H1 (cell line): ENCODE measurements at regions not wholly inside any gene's neighbourhood (a gene's known extent, or its start where the extent isn't known, plus 50 kb on each side); places are given as distances from the start of the nearest gene placed in this dataset.

ENCODE experiments used
- CTCF ChIA-PET: fragments of 300-600 bp; sonication (Branson Sonifier 250); formaldehyde crosslinking; loops from one replicate; lab custom pipeline; 2021; ENCODE audit not compliant: partially characterized antibody; lab: Charles Lee
- POLR2A ChIA-PET: fragments of 300-600 bp; sonication (Branson Sonifier 250); formaldehyde crosslinking; loops from one replicate; lab custom pipeline; 2021; ENCODE audit warnings: inconsistent platforms; ENCODE audit not compliant: partially characterized antibody; lab: Charles Lee
- DNase-seq, 2 experiments: peaks; one replicate each; pipeline versions ENCODE4 v3.0.0 to v3.0.0-alpha.2; 2010 to 2022; ENCODE audit warnings: low spot score in 2 of 2, low read depth in 1 of 2, mixed read lengths in 1 of 2
- FAIRE-seq: peaks from 2 replicates; lab custom pipeline; 2011; peaks lifted over from hg19 to GRCh38; lab: Jason Lieb, UNC
- H2AFZ ChIP-seq: 2 replicates; pipeline ENCODE4 v1.8.1; 2012; ENCODE audit warnings: low read length, inconsistent platforms
- H2AK5ac ChIP-seq: 2 replicates; pipeline ENCODE4 v1.6.1; 2013; ENCODE audit warnings: low read depth, low read length
- H2BK120ac ChIP-seq: replicated peaks from 2 replicates; pipeline ENCODE3; 2013; ENCODE audit warnings: low read depth, low read length, inconsistent platforms
- H2BK12ac ChIP-seq: 2 replicates; pipeline ENCODE4 v1.6.1; 2013; ENCODE audit warnings: low read depth, low read length
- H2BK15ac ChIP-seq: 2 replicates; pipeline ENCODE4 v1.6.1; 2013; ENCODE audit warnings: low read length
- H2BK20ac ChIP-seq: 2 replicates; pipeline ENCODE4 v1.6.1; 2013; ENCODE audit warnings: low read length
- H2BK5ac ChIP-seq: 2 replicates; pipeline ENCODE4 v1.6.1; 2013; ENCODE audit warnings: low read depth, low read length
- H3K14ac ChIP-seq: 2 replicates; pipeline ENCODE4 v1.6.1; 2013; ENCODE audit warnings: inconsistent platforms; ENCODE audit not compliant: insufficient read length
- H3K18ac ChIP-seq: 2 replicates; pipeline ENCODE4 v1.6.1; 2013; ENCODE audit warnings: low read length; ENCODE audit errors: extremely low read depth
- H3K23ac ChIP-seq: 2 replicates; pipeline ENCODE4 v1.6.1; 2013; ENCODE audit warnings: inconsistent platforms; ENCODE audit not compliant: insufficient read length
- H3K23me2 ChIP-seq: 2 replicates; pipeline ENCODE4 v1.6.1; 2013; ENCODE audit warnings: low read depth, low read length
- H3K27ac ChIP-seq: 2 replicates; pipeline ENCODE4 v1.6.1; 2011; ENCODE audit warnings: low read depth, low read length, inconsistent platforms
- H3K27me3 ChIP-seq, 4 experiments: replicated peaks in 1 of 4; 1 replicate in 1 of 4; 2 replicates in 3 of 4; pipeline versions ENCODE4 v1.6.1 to v1.8.1; 2011 to 2013; ENCODE audit warnings: low read length in 3 of 4, mild to moderate bottlenecking in 3 of 4, inconsistent platforms in 2 of 4, mixed read lengths in 2 of 4, moderate library complexity in 1 of 4; ENCODE audit not compliant: control insufficient read depth in 3 of 4, insufficient read depth in 3 of 4; ENCODE audit errors: extremely low read depth in 1 of 4
- H3K36me3 ChIP-seq, 4 experiments: 2 replicates each; pipeline versions ENCODE4 v1.6.1 to v1.8.1; 2011 to 2013; ENCODE audit warnings: mild to moderate bottlenecking in 4 of 4, low read length in 3 of 4, moderate library complexity in 2 of 4, control low read depth in 1 of 4, inconsistent platforms in 1 of 4; ENCODE audit not compliant: insufficient read depth in 4 of 4, control insufficient read depth in 2 of 4
- H3K4ac ChIP-seq: replicated peaks from 2 replicates; pipeline ENCODE3; 2013; ENCODE audit warnings: low read length, low read depth, mixed read lengths, inconsistent platforms; ENCODE audit not compliant: insufficient read length
- H3K4me1 ChIP-seq, 4 experiments: replicated peaks in 1 of 4; 1 replicate in 1 of 4; 2 replicates in 3 of 4; pipeline versions ENCODE4 v1.6.1 to v1.8.1; 2011 to 2013; ENCODE audit warnings: low read length in 3 of 4, inconsistent platforms in 2 of 4, mixed read lengths in 1 of 4; ENCODE audit not compliant: insufficient read depth in 4 of 4, control insufficient read depth in 3 of 4
- H3K4me2 ChIP-seq, 2 experiments: 2 replicates each; pipeline versions ENCODE4 v1.6.1 to v1.8.1; 2011 to 2013; ENCODE audit warnings: low read depth in 2 of 2, low read length in 2 of 2, control low read depth in 1 of 2, inconsistent platforms in 1 of 2, mild to moderate bottlenecking in 1 of 2; ENCODE audit not compliant: insufficient read depth in 1 of 2
- H3K4me3 ChIP-seq, 4 experiments: fragments of 200-600, 300-600 bp in 1 of 4; sonication (generic), shearing (Covaris generic), sonication (Bioruptor Twin) in 1 of 4; 2 replicates each; pipeline versions ENCODE4 v1.5.1 to v1.8.1; 2011 to 2016; ENCODE audit warnings: low read length in 4 of 4, low read depth in 3 of 4, control low read depth in 2 of 4, inconsistent platforms in 2 of 4, mild to moderate bottlenecking in 2 of 4, mixed read lengths in 1 of 4, moderate library complexity in 1 of 4; ENCODE audit not compliant: insufficient read depth in 2 of 4; ENCODE audit errors: extremely low read depth in 1 of 4
- H3K56ac ChIP-seq: replicated peaks from 2 replicates; pipeline ENCODE3; 2013; ENCODE audit warnings: low read depth, mild to moderate bottlenecking, mixed read lengths, low read length, inconsistent platforms; ENCODE audit not compliant: insufficient read length
- H3K79me1 ChIP-seq: 2 replicates; pipeline ENCODE4 v1.6.1; 2013; ENCODE audit warnings: low read depth, low read length, control low read depth
- H3K79me2 ChIP-seq, 2 experiments: 2 replicates each; pipeline versions ENCODE4 v1.6.1 to v1.8.1; 2012 to 2013; ENCODE audit warnings: low read length in 2 of 2, mild to moderate bottlenecking in 2 of 2, inconsistent platforms in 1 of 2; ENCODE audit not compliant: insufficient read depth in 2 of 2, control insufficient read depth in 1 of 2
- H3K9ac ChIP-seq, 4 experiments: replicated peaks in 1 of 4; 1 replicate in 1 of 4; 2 replicates in 3 of 4; pipeline versions ENCODE4 v1.6.1 to v1.8.1; 2011 to 2013; ENCODE audit warnings: low read depth in 3 of 4, low read length in 3 of 4, control low read depth in 2 of 4, mild to moderate bottlenecking in 2 of 4, moderate library complexity in 2 of 4, inconsistent platforms in 1 of 4; ENCODE audit errors: extremely low read depth in 1 of 4
- H3K9me3 ChIP-seq, 2 experiments: 2 replicates each; pipeline versions ENCODE4 v1.6.1 to v1.8.1; 2012 to 2013; ENCODE audit warnings: mild to moderate bottlenecking in 2 of 2, moderate library complexity in 2 of 2, control low read depth in 1 of 2, inconsistent platforms in 1 of 2, low read depth in 1 of 2, low read length in 1 of 2, mixed read lengths in 1 of 2; ENCODE audit not compliant: insufficient read depth in 2 of 2
- H4K20me1 ChIP-seq, 2 experiments: replicated peaks in 1 of 2; 2 replicates each; pipeline versions ENCODE3 to v1.8.1; 2011 to 2013; ENCODE audit warnings: inconsistent platforms in 2 of 2, low read length in 2 of 2, mild to moderate bottlenecking in 1 of 2; ENCODE audit not compliant: insufficient read depth in 2 of 2, control insufficient read depth in 1 of 2
- H4K5ac ChIP-seq: 2 replicates; pipeline ENCODE4 v1.6.1; 2013; ENCODE audit warnings: low read length, low read depth, mixed read lengths, inconsistent platforms; ENCODE audit not compliant: insufficient read length
- H4K8ac ChIP-seq: 2 replicates; pipeline ENCODE4 v1.8.0; 2013; ENCODE audit warnings: mild to moderate bottlenecking, moderate library complexity, low read length, inconsistent platforms; ENCODE audit not compliant: insufficient read depth; ENCODE audit errors: extremely low read depth
- H4K91ac ChIP-seq: replicated peaks from 2 replicates; pipeline ENCODE3; 2013; ENCODE audit warnings: low read length, mixed read lengths, inconsistent platforms; ENCODE audit not compliant: insufficient read length
- CBX5 ChIP-seq: fragments of 300-800, 300-1000 bp; sonication (generic); IDR thresholded peaks from 2 replicates; pipeline ENCODE4 v1.7.1; 2016; ENCODE audit warnings: antibody characterized with exemption, low read length, low read depth
- CTBP2 ChIP-seq: IDR thresholded peaks from 2 replicates; pipeline ENCODE4 v1.7.0; 2011; ENCODE audit warnings: borderline replicate concordance, mild to moderate bottlenecking, moderate library complexity, mixed read lengths, low read length; ENCODE audit not compliant: insufficient read depth, insufficient read length
- EP300 ChIP-seq, 2 experiments: IDR thresholded peaks; 1 replicate in 1 of 2; 2 replicates in 1 of 2; pipeline ENCODE4 v1.6.1; 2011 to 2012; ENCODE audit warnings: low read depth in 2 of 2, low read length in 2 of 2, mild to moderate bottlenecking in 2 of 2, borderline replicate concordance in 1 of 2, inconsistent platforms in 1 of 2, moderate library complexity in 1 of 2
- FOSL1 ChIP-seq: IDR thresholded peaks from 2 replicates; pipeline ENCODE4 v1.6.1; 2011; ENCODE audit warnings: mild to moderate bottlenecking, low read depth, low read length, moderate library complexity; ENCODE audit not compliant: insufficient read depth
- JUND ChIP-seq: IDR thresholded peaks from 2 replicates; pipeline ENCODE4 v1.6.1; 2011; ENCODE audit warnings: mild to moderate bottlenecking, improper control_type of control experiment, low read length
- MAFK ChIP-seq: IDR thresholded peaks from 2 replicates; pipeline ENCODE4 v1.6.1; 2012; ENCODE audit warnings: low read depth, mild to moderate bottlenecking, improper control_type of control experiment, low read length
- POLR2A ChIP-seq, 2 experiments: IDR thresholded peaks; 1 replicate in 1 of 2; 2 replicates in 1 of 2; pipeline ENCODE4 v1.6.1; 2011; ENCODE audit warnings: low read depth in 2 of 2, low read length in 2 of 2, mild to moderate bottlenecking in 2 of 2; ENCODE audit errors: control extremely low read depth in 1 of 2
- POLR2AphosphoS5 ChIP-seq: IDR thresholded peaks from 2 replicates; pipeline ENCODE4 v1.6.1; 2011; ENCODE audit warnings: low read depth, low read length
- SAP30 ChIP-seq: fragments of 300-600 bp; sonication (generic); IDR thresholded peaks from 2 replicates; pipeline ENCODE4 v1.7.1; 2012; ENCODE audit warnings: low read length, moderate library complexity, mild to moderate bottlenecking, inconsistent platforms; ENCODE audit not compliant: insufficient read depth, insufficient replicate concordance
- SP4 ChIP-seq: IDR thresholded peaks from 2 replicates; pipeline ENCODE4 v1.6.1; 2012; ENCODE audit warnings: low read length, inconsistent platforms
- TAF7 ChIP-seq: optimal IDR thresholded peaks from 2 replicates; pipeline ENCODE3; 2011; ENCODE audit warnings: low read depth, mild to moderate bottlenecking, inconsistent platforms, low read length, moderate library complexity, borderline replicate concordance
- ZNF274 ChIP-seq: IDR thresholded peaks from 2 replicates; pipeline ENCODE4 v1.7.0; 2012; ENCODE audit warnings: low read length, borderline replicate concordance; ENCODE audit errors: extremely low read depth
- WGBS, 2 experiments: shearing (Covaris generic) in 1 of 2; methylation state at CpG; one replicate each; pipeline versions ENCODE4 v1.1.6 to v1.1.7; 2013 to 2015; ENCODE audit warnings: low lambda C conversion rate in 2 of 2, mixed read lengths in 2 of 2, inconsistent platforms in 1 of 2, low coverage in 1 of 2, missing lambda C conversion rate in 1 of 2; ENCODE audit not compliant: insufficient replicate concordance in 2 of 2, insufficient coverage in 1 of 2, insufficient read length in 1 of 2; ENCODE audit errors: extremely low coverage in 1 of 2, missing lambda C conversion rate in 1 of 2; 5-methylcytosine and 5-hydroxymethylcytosine counted together
- TF ChIP-seq, protein P1 (sequence below), 3 experiments: IDR thresholded peaks; 1 replicate in 2 of 3; 2 replicates in 1 of 3; pipeline versions ENCODE4 v1.5.1 to v1.6.1; 2011; ENCODE audit warnings: low read length in 3 of 3, mild to moderate bottlenecking in 3 of 3, inconsistent platforms in 2 of 3, low read depth in 1 of 3, moderate library complexity in 1 of 3; ENCODE audit not compliant: insufficient read depth in 1 of 3; ENCODE audit errors: control extremely low read depth in 1 of 3

DNA sequence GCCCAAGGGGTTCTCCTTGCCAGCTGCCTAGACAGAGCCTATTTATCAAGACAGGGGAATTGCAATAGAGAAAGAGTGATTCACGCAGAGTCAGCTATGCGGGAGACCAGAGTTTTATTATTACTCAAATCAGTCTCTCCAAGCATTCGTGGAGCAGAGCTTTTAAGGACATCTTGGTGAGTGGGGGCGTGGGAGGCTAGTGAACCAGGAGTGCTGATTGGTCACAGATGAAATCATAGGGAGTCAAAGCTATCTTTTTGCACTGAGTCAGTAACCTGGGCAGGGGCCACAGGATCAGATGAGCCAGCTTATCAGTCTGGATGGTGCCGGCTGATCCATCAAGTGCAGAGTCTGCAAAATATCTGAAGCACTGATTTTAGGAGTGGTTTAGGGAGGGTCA is 64.8 kb upstream of the MRPS6 start:
- no peaks in the 10 kb centered on the region for H3K79me2 ChIP-seq
- H2BK12ac ChIP-seq, result no peak overlapping the region
- no peaks in the 10 kb centered on the region for H3K36me3 ChIP-seq
- ChIA-PET CTCF (no interaction called here), POLR2A (no interaction called here)
- H3K56ac ChIP-seq, result no peak overlapping the region
- no peaks in the 10 kb centered on the region for H4K20me1 ChIP-seq
- H4K91ac ChIP-seq, result no peak overlapping the region
- H3K4me1 ChIP-seq, result no peaks in the 10 kb centered on the region
- H3K23me2 ChIP-seq, result no peaks in the 10 kb centered on the region; the same call in 1 of the 2 replicates
- FAIRE-seq, result no peak
- H3K14ac ChIP-seq, result no peak overlapping the region
- no peaks in the 10 kb centered on the region; a peak in 1 of 4 replicates for H3K9me3 ChIP-seq
- no peak overlapping the region for H3K18ac ChIP-seq
- H2BK5ac ChIP-seq, result no peak overlapping the region
- no peaks in the 10 kb centered on the region for H3K27me3 ChIP-seq
- WGBS, 2 experiments, result 77% methylated on average over 5 of the region's 5 CpGs; no CpG with 5 or more reads in 1 of the 2 experiments
- H2BK20ac ChIP-seq, result no peak overlapping the region
- no peak overlapping the region for H2AK5ac ChIP-seq
- no peak overlapping the region for H3K4ac ChIP-seq
- no peak overlapping the region for H2BK15ac ChIP-seq
- H2AFZ ChIP-seq, result no peak overlapping the region
- H4K5ac ChIP-seq, result no peak overlapping the region
- H3K79me1 ChIP-seq, result no peaks in the 10 kb centered on the region
- no peak overlapping the region for H3K4me3 ChIP-seq
- no peak overlapping the region for H2BK120ac ChIP-seq
- H3K9ac ChIP-seq, result no peak overlapping the region
- no peak for DNase-seq
- no peak overlapping the region for H4K8ac ChIP-seq
- no peak overlapping the region for H3K4me2 ChIP-seq
- no peak overlapping the region for H3K27ac ChIP-seq
- H3K23ac ChIP-seq, result no peak overlapping the region
- TF ChIP-seq JUND, result no peak
- TF ChIP-seq TAF7, result no peak
- TF ChIP-seq CTBP2, result no peak
- TF ChIP-seq EP300 (IDR thresholded peaks at IDR 0.05; ENCODE audit: borderline replicate concordance in 1 of 2, low read depth in 2 of 2, low read length in 2 of 2), result no peak
- TF ChIP-seq FOSL1, result no peak
- no peak for TF ChIP-seq ZNF274
- TF ChIP-seq POLR2A (IDR thresholded peaks at IDR 0.05; ENCODE audit: control extremely low read depth in 1 of 2, low read depth in 2 of 2, low read length in 2 of 2), result no peak
- TF ChIP-seq, protein P1, sequence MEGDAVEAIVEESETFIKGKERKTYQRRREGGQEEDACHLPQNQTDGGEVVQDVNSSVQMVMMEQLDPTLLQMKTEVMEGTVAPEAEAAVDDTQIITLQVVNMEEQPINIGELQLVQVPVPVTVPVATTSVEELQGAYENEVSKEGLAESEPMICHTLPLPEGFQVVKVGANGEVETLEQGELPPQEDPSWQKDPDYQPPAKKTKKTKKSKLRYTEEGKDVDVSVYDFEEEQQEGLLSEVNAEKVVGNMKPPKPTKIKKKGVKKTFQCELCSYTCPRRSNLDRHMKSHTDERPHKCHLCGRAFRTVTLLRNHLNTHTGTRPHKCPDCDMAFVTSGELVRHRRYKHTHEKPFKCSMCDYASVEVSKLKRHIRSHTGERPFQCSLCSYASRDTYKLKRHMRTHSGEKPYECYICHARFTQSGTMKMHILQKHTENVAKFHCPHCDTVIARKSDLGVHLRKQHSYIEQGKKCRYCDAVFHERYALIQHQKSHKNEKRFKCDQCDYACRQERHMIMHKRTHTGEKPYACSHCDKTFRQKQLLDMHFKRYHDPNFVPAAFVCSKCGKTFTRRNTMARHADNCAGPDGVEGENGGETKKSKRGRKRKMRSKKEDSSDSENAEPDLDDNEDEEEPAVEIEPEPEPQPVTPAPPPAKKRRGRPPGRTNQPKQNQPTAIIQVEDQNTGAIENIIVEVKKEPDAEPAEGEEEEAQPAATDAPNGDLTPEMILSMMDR (IDR thresholded peaks at IDR 0.05; ENCODE audit: control extremely low read depth in 1 of 3, insufficient read depth in 1 of 3, low read depth in 1 of 3, low read length in 3 of 3), result no peak
- no peak for TF ChIP-seq SP4
- TF ChIP-seq CBX5, result no peak
- TF ChIP-seq MAFK, result no peak
- no peak for TF ChIP-seq POLR2AphosphoS5
- TF ChIP-seq SAP30, result no peak
